ENCODE measurements at regions not wholly inside any gene's neighbourhood (a gene's known extent, or its start where the extent isn't known, plus 50 kb on each side); places are given as distances from the start of the nearest gene placed in this dataset.

DNA sequence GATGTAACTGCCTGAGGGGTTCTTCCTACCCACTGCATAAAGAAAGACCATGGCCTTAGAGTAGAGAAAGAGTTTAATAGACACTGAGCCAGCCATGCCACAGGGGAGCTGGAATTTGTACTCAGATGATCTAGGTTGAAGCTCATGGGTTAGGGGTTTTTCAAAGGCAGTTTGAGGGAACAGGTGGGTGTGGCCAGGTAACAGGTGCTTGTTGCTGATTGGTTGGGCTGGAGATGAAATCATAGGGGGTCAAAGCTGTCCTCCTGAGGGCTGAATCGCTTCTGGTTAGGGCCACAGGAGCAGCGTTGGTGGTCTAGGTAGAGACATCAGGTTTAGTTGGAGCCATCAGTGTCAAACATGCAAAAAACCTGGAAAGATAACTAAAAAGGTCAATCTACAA, 59.2 kb upstream of the CSNK1A1L start:
- Histone ChIP-seq H3K4me3 (ENCODE audit: low read depth, low read length) (no peak overlapping the region), H3K9me3 (ENCODE audit: control insufficient read depth, insufficient read depth, low read depth, low read length) (peaks cover 2% of the 10 kb centered on the region; the same call in 1 of the 2 replicates), H3K4me1 (ENCODE audit: control insufficient read depth, insufficient read depth, low read length) (no peaks in the 10 kb centered on the region), H3K36me3 (ENCODE audit: control insufficient read depth in 2 of 2, insufficient read depth in 1 of 2, low read length in 2 of 2) (no peaks in the 10 kb centered on the region), H3K27ac (ENCODE audit: extremely low read depth, low read depth, low read length) (no peak overlapping the region)
- TF ChIP-seq, protein P1, sequence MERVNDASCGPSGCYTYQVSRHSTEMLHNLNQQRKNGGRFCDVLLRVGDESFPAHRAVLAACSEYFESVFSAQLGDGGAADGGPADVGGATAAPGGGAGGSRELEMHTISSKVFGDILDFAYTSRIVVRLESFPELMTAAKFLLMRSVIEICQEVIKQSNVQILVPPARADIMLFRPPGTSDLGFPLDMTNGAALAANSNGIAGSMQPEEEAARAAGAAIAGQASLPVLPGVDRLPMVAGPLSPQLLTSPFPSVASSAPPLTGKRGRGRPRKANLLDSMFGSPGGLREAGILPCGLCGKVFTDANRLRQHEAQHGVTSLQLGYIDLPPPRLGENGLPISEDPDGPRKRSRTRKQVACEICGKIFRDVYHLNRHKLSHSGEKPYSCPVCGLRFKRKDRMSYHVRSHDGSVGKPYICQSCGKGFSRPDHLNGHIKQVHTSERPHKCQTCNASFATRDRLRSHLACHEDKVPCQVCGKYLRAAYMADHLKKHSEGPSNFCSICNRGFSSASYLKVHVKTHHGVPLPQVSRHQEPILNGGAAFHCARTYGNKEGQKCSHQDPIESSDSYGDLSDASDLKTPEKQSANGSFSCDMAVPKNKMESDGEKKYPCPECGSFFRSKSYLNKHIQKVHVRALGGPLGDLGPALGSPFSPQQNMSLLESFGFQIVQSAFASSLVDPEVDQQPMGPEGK (tag by site-specific recombination; IDR thresholded peaks at IDR 0.05) = no peak
- TF ChIP-seq ZNF560 (tag by site-specific recombination; IDR thresholded peaks at IDR 0.05; ENCODE audit: borderline replicate concordance) (no peak), SCRT1 (tag by site-specific recombination; IDR thresholded peaks at IDR 0.05; ENCODE audit: borderline replicate concordance) (peak; percentile 23; the same call in 1 of the 2 replicates), SCRT2 (tag by site-specific recombination; IDR thresholded peaks at IDR 0.05) (peak; percentile 90), ZBTB17 (tag by site-specific recombination; IDR thresholded peaks at IDR 0.05) (no peak), ZNF112 (tag by site-specific recombination; IDR thresholded peaks at IDR 0.05) (no peak), EGR2 (tag by site-specific recombination; IDR thresholded peaks at IDR 0.05; ENCODE audit: low read depth) (no peak), SP2 (tag by site-specific recombination; IDR thresholded peaks at IDR 0.05) (no peak), ZNF221 (tag by site-specific recombination; IDR thresholded peaks at IDR 0.05; ENCODE audit: borderline replicate concordance) (no peak)
- TF ChIP-seq, protein P2, sequence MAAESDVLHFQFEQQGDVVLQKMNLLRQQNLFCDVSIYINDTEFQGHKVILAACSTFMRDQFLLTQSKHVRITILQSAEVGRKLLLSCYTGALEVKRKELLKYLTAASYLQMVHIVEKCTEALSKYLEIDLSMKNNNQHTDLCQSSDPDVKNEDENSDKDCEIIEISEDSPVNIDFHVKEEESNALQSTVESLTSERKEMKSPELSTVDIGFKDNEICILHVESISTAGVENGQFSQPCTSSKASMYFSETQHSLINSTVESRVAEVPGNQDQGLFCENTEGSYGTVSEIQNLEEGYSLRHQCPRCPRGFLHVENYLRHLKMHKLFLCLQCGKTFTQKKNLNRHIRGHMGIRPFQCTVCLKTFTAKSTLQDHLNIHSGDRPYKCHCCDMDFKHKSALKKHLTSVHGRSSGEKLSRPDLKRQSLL (tag by site-specific recombination; IDR thresholded peaks at IDR 0.05) = no peak
- TF ChIP-seq, protein P3, sequence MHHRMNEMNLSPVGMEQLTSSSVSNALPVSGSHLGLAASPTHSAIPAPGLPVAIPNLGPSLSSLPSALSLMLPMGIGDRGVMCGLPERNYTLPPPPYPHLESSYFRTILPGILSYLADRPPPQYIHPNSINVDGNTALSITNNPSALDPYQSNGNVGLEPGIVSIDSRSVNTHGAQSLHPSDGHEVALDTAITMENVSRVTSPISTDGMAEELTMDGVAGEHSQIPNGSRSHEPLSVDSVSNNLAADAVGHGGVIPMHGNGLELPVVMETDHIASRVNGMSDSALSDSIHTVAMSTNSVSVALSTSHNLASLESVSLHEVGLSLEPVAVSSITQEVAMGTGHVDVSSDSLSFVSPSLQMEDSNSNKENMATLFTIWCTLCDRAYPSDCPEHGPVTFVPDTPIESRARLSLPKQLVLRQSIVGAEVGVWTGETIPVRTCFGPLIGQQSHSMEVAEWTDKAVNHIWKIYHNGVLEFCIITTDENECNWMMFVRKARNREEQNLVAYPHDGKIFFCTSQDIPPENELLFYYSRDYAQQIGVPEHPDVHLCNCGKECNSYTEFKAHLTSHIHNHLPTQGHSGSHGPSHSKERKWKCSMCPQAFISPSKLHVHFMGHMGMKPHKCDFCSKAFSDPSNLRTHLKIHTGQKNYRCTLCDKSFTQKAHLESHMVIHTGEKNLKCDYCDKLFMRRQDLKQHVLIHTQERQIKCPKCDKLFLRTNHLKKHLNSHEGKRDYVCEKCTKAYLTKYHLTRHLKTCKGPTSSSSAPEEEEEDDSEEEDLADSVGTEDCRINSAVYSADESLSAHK (tag by site-specific recombination; IDR thresholded peaks at IDR 0.05) = no peak
- TF ChIP-seq, protein P4, sequence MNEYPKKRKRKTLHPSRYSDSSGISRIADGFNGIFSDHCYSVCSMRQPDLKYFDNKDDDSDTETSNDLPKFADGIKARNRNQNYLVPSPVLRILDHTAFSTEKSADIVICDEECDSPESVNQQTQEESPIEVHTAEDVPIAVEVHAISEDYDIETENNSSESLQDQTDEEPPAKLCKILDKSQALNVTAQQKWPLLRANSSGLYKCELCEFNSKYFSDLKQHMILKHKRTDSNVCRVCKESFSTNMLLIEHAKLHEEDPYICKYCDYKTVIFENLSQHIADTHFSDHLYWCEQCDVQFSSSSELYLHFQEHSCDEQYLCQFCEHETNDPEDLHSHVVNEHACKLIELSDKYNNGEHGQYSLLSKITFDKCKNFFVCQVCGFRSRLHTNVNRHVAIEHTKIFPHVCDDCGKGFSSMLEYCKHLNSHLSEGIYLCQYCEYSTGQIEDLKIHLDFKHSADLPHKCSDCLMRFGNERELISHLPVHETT (tag by site-specific recombination; IDR thresholded peaks at IDR 0.05) = no peak
- TF ChIP-seq, protein P5, sequence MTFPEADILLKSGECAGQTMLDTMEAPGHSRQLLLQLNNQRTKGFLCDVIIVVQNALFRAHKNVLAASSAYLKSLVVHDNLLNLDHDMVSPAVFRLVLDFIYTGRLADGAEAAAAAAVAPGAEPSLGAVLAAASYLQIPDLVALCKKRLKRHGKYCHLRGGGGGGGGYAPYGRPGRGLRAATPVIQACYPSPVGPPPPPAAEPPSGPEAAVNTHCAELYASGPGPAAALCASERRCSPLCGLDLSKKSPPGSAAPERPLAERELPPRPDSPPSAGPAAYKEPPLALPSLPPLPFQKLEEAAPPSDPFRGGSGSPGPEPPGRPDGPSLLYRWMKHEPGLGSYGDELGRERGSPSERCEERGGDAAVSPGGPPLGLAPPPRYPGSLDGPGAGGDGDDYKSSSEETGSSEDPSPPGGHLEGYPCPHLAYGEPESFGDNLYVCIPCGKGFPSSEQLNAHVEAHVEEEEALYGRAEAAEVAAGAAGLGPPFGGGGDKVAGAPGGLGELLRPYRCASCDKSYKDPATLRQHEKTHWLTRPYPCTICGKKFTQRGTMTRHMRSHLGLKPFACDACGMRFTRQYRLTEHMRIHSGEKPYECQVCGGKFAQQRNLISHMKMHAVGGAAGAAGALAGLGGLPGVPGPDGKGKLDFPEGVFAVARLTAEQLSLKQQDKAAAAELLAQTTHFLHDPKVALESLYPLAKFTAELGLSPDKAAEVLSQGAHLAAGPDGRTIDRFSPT (tag by site-specific recombination; IDR thresholded peaks at IDR 0.05) = no peak
- ChIA-PET CTCF (no interaction called here), POLR2A (no interaction called here)

DNA sequence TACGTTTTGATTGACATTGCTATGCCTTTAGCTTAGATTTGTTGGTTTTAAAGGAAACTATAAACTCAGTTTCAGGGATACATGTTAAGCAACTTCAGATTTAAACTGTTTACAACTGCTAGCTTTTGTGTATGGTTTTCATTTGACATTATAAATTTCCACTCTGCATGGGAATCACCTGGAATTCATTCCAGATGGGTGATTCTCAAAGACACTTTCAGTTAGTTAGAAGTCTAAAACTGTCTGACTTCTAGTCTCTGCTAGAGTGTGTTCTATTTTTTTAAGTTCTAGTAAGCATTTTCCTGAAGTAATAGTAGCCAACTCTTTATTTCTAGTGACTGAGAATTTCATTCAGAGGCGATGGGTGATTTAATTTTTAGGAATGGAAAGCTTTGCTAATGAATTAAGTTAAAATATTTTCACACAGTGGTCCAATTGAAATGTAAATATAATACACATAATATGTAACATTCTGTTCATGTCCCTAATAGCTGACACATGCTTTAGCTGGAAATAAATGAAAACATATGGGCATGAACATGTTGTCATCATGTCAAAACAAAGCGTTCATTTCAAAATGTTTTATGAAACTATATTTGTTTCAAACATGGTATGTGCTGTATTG, 58.3 kb upstream of the CSNK1A1L start:
- Histone ChIP-seq H3K36me3 (ENCODE audit: control insufficient read depth in 2 of 2, insufficient read depth in 1 of 2, low read length in 2 of 2) (no peaks in the 10 kb centered on the region), H3K4me3 (ENCODE audit: low read depth, low read length) (no peak overlapping the region), H3K27ac (ENCODE audit: extremely low read depth, low read depth, low read length) (no peak overlapping the region), H3K4me1 (ENCODE audit: control insufficient read depth, insufficient read depth, low read length) (no peaks in the 10 kb centered on the region), H3K9me3 (ENCODE audit: control insufficient read depth, insufficient read depth, low read depth, low read length) (peaks cover 2% of the 10 kb centered on the region; the same call in 1 of the 2 replicates)
- ChIA-PET CTCF (interaction anchor here (0.5 kb wide), 1 partner anchor 1332 kb away, joined by 4 read pairs; no protein-coding TSS in a partner anchor), POLR2A (no interaction called here)
- TF ChIP-seq ZNF571 (tag by site-specific recombination; IDR thresholded peaks at IDR 0.05) (no peak), ZBTB21 (tag by site-specific recombination; IDR thresholded peaks at IDR 0.05) (no peak), ZNF133 (tag by site-specific recombination; IDR thresholded peaks at IDR 0.05) (no peak), ZNF202 (tag by site-specific recombination; IDR thresholded peaks at IDR 0.05; ENCODE audit: borderline replicate concordance) (no peak), ZNF664 (tag by site-specific recombination; IDR thresholded peaks at IDR 0.05) (no peak), ZNF174 (tag by site-specific recombination; IDR thresholded peaks at IDR 0.05) (no peak), ZNF670 (tag by site-specific recombination; IDR thresholded peaks at IDR 0.05; ENCODE audit: low read depth) (no peak), ZNF48 (tag by site-specific recombination; IDR thresholded peaks at IDR 0.05) (no peak)
- TF ChIP-seq, protein P6, sequence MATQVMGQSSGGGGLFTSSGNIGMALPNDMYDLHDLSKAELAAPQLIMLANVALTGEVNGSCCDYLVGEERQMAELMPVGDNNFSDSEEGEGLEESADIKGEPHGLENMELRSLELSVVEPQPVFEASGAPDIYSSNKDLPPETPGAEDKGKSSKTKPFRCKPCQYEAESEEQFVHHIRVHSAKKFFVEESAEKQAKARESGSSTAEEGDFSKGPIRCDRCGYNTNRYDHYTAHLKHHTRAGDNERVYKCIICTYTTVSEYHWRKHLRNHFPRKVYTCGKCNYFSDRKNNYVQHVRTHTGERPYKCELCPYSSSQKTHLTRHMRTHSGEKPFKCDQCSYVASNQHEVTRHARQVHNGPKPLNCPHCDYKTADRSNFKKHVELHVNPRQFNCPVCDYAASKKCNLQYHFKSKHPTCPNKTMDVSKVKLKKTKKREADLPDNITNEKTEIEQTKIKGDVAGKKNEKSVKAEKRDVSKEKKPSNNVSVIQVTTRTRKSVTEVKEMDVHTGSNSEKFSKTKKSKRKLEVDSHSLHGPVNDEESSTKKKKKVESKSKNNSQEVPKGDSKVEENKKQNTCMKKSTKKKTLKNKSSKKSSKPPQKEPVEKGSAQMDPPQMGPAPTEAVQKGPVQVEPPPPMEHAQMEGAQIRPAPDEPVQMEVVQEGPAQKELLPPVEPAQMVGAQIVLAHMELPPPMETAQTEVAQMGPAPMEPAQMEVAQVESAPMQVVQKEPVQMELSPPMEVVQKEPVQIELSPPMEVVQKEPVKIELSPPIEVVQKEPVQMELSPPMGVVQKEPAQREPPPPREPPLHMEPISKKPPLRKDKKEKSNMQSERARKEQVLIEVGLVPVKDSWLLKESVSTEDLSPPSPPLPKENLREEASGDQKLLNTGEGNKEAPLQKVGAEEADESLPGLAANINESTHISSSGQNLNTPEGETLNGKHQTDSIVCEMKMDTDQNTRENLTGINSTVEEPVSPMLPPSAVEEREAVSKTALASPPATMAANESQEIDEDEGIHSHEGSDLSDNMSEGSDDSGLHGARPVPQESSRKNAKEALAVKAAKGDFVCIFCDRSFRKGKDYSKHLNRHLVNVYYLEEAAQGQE (tag by site-specific recombination; IDR thresholded peaks at IDR 0.05) = no peak

Data from HEK293 (cell line).